ENCODE measurements at regions not wholly inside any gene's neighbourhood (a gene's known extent, or its start where the extent isn't known, plus 50 kb on each side); places are given as distances from the start of the nearest gene placed in this dataset.

DNA sequence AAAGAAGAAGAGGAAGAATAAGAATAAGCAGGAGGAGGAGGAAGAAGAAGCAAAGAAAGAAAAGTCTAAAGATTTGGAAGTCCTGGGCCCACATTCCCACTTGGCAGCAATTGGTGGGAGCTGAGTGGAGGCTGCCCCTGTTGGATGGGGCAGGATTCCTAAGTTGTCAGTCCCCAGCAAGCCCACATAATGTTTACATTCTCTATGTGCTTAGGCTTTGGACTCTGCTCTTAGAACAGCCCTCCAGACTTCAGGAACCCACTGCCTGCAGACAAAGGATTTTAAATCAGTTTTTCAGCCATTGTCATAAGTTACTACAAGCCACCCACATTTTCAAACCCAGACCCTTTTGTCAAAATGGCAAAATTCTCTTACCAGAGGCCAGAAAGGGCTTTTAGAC is 92.0 kb downstream of the OTX2 start:
- TF ChIP-seq, protein P1, sequence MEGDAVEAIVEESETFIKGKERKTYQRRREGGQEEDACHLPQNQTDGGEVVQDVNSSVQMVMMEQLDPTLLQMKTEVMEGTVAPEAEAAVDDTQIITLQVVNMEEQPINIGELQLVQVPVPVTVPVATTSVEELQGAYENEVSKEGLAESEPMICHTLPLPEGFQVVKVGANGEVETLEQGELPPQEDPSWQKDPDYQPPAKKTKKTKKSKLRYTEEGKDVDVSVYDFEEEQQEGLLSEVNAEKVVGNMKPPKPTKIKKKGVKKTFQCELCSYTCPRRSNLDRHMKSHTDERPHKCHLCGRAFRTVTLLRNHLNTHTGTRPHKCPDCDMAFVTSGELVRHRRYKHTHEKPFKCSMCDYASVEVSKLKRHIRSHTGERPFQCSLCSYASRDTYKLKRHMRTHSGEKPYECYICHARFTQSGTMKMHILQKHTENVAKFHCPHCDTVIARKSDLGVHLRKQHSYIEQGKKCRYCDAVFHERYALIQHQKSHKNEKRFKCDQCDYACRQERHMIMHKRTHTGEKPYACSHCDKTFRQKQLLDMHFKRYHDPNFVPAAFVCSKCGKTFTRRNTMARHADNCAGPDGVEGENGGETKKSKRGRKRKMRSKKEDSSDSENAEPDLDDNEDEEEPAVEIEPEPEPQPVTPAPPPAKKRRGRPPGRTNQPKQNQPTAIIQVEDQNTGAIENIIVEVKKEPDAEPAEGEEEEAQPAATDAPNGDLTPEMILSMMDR (IDR thresholded peaks at IDR 0.05; ENCODE audit: poor library complexity) = no peak
- no peak for TF ChIP-seq EZH2 (IDR thresholded peaks at IDR 0.05; ENCODE audit: borderline replicate concordance)

Measured in hepatocyte (in vitro differentiated cells).